ENCODE measurements at regions not wholly inside any gene's neighbourhood (a gene's known extent, or its start where the extent isn't known, plus 50 kb on each side); places are given as distances from the start of the nearest gene placed in this dataset.

DNA sequence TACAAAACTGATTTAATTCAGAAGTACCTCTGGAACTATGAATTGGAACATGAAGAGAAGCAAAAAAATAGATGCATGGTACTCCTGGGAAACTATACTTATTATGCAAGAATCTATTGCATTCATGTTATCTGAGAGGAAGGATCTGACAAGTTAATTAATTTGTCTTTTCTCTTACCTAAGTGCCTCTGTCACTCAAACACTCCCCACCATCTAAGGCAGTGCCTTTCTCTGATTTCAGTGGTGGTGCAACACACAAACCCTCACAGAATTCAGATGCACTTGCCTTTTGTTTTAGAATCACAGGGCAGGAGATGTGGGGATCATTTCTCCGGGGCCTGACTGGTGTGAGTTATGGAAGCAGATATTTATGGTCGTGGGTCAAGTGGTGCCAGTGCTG is 52.5 kb upstream of the C9orf72 start:
- DNase-seq = no peak

DNA sequence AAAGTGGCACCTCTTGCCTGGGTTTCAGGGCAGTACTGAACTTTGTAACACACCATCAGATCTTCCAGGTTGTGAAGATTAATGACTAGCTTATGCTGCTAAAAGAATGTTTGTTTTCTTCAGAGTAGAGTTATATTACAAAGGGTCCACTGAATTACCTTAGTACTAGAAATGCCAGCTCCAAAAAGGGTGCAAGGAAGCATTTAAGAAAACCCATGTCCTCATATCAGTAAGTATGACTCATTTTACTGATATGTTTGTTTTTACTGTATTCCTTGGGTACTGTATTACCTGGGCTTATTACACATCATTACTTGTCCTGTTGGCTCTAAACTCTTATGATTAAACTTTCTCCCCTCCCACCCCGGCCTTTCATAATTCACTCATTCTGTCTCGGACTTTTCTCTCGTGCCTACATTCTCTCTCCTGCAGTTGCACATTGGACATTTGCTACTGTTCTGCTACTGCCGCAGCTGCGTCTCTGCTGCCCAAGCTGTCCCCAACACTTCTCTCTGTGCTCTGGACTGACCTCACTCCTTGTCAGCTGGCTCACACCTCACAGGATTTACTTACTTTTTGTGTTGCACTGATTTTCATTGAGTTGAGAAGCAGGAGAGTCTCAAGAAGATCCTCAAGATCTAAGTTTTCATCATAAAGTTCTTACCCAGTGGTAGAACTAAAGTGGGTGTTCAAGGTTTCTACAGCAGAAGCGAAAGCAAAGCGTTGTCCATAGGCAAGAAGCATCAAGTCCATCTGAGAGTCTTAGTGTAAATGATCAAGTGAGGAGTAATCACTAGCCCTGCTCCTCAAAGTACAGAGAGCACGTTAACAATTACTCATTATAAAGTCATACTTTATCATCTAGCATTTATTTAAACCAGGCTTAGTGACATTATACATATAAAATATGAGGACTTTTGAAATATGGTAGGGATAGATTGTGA is 53.2 kb upstream of the C9orf72 start:
- DNase-seq = no peak

DNA sequence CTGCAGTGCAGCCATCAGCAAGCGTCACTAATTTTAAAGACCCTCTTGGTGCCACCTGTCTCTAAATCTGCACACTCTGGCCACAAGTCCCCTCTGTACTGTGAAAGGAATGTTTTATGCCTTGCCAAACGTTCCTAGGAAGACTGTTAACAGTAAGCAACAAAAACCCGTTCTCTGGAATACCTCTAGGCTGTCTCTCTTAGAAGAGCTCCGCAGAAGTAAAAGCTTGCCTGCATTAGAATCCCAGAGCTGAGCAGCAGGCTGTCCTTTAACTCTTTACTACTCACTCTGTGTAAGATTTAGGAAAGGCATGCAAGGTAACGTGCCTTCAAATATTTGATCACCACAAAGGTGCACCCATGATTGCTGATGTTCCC is 53.9 kb upstream of the C9orf72 start:
- no peak for DNase-seq

DNA sequence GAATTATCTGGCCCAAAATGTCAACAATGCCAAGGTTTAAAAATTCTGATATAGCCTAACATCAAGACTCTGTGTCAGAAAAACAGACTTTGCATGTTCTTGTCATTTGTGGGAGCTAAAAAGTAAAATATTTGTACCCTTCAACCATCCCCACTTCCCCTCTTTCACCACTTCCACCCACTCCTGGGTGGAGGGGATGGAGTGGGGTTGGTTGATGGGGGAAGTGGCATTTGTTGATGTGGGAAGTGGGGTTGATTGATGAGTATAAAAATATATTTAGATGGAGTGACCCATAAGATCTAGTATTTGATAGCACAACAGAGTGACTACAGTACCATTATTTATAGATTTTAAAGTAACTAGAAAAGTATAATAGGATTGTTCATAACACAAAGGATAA is 55.0 kb upstream of the C9orf72 start:
- no peak for DNase-seq

DNA sequence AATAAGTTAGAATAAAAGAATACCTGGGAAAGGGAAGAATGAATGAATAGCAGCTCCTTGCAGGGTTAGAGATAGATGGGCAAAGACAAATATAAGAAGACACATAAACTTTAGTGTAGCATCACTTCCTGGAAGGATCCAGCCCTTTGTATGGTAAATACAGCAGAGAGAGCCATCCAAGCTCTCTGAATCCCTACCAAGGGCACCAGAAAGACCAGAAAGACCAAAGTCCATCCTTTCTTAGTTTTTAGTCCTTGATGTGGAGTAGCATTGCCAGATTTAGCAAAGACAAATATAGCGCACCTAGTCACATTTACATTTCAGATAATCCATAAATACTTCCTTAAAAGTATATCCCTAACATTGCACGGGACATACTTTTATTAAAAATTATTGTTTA is 56.1 kb upstream of the C9orf72 start:
- DNase-seq = no peak

DNA sequence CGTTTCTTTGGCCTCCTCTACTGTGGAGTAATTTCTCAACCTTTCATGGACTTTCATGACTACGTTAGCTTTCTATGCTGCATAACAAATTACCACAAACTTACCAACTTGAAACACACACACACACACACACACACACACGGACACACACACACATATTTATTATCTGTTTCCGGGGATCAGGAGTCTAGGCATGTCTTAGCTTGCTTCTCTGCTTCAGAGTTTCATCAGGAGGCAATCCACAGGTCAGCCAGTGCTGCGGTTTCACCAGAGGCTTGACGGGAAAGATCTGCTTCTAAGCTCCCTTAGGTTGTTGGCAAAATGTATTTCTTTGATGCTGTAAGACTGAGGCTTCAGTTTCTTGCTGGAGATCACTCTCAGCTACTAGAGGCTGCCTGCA is 59.0 kb upstream of the C9orf72 start:
- no peak for DNase-seq

DNA sequence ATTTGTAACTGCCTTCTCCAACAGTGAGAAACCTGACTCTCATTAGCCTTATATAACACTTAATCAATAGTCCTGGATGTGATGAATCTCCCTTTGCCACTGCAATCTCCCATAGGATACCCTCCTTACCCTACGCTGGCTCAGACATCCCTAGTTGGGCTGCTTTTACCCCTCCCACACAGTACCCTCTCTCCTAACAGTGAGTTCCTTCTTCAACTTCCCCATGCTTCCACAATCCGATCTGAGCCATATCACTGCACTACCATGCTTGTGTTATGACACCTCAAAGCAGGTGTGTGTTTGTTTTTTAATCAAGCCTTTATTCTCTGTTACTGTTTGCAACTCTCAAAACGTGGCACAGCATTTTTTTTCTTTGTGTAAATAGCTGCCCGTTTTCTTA is 60.5 kb upstream of the C9orf72 start:
- DNase-seq = no peak

DNA sequence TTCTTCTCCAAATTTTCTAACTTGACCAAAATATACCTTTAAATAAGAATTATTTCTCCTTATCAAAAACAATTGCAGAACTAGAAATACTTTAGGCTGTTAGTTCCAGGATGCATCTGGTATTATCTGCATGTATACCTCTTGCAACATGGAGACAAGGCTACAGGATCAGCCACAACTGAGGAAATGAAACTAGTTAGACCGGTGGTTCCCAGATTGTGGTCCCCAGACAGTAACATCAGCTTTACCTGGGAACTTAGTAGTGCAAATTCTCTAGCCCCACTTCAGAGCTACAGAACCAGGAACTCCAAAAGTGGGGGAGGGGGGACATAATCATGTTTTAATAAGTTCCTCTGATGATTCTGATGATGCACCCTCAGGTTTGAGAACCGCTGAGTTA is 61.6 kb upstream of the C9orf72 start:
- DNase-seq = no peak

DNA sequence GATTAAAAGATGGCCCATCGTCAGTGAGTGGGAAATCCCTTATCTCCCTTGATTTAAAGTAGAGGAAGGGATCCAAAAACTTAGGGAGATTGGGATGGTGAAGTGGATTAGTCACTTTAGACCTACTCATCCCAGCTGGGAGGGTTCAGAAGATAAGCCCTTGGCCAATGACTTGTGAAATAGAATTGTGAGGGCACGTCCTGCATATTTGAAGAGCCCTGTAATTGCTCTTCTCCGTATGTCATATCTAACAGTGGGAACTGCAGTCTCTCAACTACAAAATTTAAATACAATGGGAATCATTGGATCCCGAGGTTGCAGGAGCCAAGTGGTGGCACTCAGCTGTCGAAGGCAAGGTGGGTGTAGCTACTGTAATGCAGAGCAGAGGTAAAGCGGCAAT is 65.4 kb upstream of the C9orf72 start:
- no peak for DNase-seq

DNA sequence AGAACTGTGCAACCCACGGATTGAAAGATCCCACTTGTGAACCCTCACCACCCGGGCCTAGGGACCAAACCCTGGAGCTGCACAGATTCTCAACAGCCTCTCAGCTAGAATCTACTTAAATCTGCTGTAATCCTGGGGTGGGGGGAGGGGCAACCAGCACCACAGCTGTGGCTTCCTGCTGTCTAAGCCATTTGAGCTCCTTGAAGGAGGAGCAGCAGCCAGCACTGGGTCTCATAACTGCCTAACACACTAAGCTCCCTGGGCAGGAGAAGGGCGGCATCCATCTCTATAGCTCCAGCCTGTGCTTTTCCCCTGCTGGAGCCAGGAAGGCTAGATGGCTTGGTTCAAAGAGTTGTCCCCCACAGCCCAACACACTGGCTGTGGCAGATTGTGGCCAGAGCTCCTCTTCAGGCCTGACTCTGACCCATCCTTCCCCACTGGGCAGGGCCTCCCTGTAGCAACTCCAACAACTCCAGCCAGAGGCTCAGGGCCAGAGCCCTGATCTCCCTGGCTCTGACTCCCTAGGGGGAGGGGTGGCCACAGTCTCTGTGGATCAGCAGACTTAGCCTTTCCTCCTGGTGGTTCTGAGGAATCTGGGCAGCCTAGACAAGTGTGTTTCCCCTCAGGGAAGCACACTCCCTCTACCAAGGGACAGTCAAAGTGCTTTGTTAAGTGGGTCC is 72.0 kb upstream of the C9orf72 start:
- no peak for DNase-seq

DNA sequence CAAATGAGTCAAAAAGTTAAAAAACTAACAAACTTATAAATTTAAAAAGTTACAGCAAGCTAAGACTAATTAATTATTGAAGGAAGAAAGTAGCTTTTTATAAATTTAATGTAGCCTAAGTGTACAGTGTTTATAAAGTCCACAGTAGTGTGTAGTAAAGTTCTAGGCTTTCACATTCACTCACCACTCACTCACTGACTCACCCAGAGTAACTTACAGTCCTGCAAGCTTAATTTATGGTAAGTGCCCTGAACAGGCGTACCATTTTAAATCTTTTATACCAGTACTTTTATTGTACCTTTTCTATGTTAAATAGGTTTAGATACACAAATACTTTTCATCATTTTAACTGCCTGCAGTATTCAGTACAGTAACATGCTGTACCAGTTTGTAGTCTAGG is 80.0 kb upstream of the C9orf72 start:
- no peak for DNase-seq

DNA sequence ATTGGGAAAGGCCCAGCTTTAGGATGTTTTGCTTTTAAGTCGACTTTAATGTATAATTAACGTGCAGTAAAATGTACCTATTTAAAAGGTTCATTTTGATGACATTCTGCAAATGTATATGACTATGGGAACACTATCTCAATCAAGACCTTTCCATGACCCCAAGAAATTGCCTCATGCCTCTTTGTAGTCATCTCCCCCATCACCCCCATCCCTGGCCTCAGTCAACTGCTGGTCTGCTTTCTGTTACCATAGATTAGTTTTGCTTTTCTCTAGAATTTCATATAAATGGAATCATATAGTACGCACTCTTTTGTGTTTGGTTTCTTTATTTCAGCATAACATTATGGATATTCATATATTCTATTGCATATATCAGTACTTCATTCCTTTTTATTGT is 80.7 kb upstream of the C9orf72 start:
- DNase-seq = no peak

DNA sequence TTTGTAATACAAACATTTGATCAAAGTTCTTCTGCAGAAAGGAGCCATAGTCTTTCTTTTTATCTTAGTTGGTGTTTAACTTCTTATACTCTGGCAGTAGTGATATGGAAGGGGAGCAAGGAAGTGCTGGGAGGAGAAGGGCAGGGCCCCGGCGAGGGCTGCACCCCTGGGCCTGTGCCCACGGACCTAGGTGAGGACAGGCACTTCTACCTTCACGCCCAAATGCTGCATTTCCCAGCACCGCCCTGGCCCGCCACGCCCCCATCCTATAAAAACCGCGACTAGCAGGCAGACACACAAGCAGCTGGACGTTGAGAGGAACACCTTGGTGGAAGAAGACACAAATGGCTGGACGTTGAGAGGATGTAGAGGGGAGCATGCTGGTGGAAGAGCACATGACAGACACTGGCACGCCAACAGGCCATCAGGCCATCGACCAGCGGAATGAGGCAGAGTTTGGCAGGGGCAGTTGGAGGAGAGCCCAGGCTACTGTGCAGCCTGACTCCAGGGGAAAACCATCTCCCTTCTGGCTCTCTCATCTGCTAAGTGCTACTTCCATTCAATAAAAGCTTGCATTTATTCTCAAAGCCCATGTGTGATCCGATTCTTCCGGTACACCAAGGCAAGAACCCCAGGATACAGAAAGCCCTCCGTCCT is 81.5 kb upstream of the C9orf72 start:
- DNase-seq = no peak

DNA sequence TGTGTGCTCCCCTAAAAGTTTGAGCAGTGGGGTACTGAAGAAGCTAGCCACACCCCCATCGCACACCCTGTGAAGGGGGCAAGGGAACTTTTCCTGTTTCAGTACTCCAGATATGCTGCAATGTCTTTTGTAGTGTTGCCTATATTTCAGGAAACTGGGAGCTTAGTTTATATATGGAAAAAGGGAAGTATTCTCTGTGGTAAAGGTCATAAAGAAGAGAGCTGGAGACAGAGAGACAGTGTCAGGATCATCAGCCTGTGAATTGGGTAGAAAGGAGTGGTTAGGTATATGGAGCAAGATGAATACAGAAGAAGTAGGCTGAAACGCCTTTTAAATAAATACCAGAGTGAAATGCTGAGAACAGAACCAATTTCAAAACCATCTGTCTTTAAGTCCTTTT is 82.2 kb upstream of the C9orf72 start:
- DNase-seq = no peak

DNA sequence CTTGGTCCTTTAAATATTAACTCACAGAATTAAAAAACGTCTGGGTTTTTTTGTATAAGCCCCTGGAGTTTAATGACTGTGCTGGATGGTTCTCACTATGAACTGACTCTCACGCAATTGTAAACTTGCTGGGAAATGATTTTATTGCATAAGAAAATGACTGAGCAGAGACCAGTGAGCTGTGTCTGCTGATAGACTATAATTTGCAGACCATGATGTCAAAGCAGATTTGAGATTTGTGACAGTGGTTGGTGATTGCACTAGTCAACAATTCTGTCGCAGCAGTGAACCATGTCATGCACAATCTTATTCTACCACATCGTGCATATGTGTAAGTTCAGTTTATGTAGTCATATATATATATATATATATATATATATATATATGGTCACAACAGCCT is 85.7 kb upstream of the C9orf72 start:
- DNase-seq = no peak

DNA sequence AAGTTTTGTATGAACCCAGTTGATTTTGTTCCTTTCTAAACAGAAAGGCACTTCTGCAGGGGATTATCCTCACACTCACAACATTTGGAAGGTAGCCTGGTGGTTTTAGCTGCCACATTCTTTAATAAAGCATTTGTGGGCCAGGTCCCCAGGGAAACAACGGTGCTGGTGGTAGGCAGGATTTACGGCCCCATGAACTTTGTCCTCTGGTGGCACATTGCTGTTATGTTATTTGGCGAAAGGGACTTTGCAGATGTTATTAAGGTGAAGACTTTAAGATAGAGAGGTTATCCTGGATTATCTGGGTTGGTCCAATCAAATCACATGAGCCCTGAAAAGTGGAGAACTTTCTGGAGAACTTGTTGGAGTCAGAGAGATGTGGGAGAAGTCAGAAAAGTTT is 86.3 kb upstream of the C9orf72 start:
- no peak for DNase-seq

DNA sequence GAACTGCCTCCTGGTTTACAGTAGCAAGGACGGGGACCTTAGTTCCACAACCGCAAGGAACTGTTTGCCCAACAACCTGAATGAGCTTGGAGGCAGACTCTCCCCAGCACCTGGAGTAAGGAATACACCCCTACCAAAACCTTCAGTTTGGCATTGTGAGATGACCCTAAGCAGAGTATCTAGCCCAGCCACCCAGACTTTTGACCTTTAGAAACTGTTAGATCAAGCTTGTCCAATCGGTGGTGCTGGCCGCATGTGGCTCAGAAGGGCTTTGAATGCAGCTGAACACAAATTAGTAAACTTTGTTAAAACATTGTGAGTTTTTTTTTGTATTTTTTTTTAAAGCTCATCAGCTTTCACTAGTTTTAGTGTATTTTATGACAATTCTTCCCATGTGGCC is 86.9 kb upstream of the C9orf72 start:
- no peak for DNase-seq

DNA sequence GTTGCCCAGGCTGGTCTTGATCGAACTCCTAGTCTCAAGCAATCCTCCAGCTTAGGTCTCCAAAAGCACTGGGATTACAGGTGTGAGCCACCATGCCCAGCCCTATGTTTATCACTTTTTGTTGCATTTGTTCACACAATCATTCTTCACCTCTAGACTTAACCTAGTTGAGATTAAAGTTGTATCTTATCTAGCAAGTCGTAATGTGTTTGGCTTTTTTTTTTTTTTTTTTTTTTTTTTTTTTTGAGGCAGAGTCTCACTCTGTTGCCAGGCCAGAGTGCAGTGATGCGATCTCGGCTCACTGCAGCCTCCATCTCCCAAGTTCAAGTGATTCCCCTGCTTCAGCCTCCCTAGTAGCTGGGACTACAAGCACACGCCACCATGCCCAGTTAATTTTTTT is 90.2 kb upstream of the C9orf72 start:
- DNase-seq = no peak

DNA sequence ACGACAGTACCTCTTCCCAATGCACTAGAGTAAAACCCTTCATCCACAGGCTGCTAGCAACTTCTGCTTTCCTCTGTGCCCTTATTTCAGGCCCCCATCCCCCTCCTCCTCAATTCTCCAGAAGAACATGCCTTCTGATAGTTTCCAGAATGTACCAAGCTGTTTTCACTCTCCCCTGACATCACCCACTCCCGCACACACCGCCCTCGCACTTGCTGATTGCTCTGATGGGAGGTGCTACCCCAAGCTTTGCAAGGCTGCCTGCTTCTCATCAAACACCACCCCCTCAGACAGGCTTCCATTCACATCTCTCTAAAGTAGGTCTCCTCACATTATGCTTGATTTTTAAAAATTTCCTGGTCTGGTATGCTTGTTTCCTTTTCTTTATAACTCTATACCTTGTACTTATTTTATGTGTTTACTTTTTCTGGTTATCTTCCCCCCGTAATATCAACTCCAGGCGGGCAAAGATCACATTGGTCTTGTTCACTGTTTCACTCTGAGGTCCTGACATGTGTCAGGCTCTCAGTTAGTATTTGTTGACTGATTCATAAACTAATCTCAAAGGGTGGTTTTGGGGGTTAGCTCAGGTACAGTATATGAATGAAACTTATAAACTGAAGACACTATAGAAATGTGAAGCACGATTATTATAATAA is 91.0 kb upstream of the C9orf72 start:
- DNase-seq = no peak

DNA sequence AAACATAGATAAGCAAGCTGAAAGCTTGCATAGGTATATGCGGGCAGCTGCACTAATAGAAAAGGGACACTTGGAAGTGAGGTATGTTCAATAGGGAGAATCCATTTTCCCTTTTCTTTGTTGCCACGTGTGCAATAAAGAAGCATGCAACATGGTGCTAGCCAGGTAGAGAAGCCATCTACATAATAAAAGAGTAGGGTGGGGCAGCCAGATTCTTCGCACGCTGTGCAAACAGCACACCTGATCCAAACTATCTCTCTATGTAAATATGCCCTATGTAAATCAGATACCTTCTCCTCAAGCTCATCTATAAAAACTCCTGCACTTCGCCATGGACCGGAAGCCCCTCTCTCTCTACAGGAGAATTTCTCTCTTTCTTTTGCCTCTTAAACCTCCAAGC is 91.9 kb upstream of the C9orf72 start:
- DNase-seq = no peak

DNA sequence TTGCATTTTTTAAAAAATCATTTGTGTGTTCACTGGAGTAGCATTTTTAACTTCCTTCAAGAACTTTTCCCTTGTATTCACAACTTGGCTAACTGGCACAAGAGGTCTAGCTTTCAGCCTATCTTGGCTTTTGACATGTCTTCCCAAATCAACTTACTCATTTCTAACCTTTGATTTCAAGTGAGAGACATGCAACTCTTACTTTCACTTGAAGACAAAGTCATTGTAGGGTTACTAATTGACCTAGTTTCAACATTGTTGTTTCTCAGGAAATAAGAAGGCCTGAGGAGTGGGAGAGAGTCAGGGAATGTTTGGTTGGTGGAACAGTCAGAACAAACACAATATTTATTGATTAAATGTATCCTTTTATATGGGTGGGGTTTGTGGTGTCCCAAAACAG is 95.0 kb upstream of the C9orf72 start:
- DNase-seq = no peak

DNA sequence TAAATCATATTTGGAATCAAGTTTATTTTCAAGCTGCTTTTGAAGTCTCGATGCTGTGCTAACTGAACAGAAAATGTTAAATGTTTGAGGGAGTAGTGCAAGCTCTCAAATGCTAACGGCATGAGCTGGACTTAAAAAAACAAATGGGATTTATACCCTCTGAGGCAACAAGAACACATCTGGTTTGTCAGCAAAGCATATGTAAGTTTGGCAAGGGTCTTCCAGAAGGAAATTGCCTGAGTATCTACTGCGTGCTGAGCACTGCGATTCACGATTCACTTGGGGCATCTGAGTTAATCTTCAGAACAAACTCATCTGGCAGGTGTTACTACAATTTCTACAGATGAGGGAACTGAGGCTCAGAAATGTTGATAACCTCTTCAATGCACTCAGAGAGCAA is 98.4 kb upstream of the C9orf72 start:
- DNase-seq = no peak

DNA sequence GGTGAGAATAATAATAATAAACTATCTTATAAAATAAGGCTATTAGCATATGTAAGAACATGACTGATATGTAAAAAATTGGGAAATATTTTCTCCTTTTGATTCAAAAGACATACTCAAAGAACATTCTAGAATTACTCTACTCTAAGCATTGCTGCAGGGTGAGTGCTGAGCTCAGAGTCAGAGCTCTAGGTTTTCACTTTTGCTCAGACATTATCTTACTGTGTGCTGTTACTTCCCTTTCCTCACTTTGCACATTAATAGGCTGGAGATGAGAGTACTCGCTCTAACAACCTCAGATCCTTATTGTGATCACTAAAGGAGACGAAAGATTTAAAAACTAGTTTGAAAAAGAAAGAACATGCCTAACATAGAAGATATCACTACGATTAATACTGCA is 99.4 kb upstream of the C9orf72 start:
- no peak for DNase-seq

DNA sequence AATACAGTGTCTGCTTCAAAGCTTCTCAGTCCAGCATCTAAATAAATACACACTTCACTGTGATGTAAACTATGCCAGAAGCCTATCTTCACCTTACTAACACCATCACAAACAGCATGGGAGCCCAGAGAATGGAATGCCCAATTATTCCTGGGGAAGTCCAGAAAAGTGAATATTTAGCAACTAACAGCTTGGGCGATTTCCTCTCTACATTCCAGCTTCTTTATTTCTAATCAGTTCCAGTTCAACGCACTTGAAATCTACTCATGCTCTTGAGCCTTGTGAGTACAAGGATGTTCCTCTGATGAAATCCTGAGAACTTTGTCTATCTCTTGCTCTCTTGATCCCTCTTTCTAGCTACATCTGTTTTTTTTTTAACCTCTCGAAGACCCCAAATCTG is 100.4 kb upstream of the C9orf72 start:
- DNase-seq = no peak

Data from NCI-H2107 (cell line).